ENCODE measurements at regions not wholly inside any gene's neighbourhood (a gene's known extent, or its start where the extent isn't known, plus 50 kb on each side); places are given as distances from the start of the nearest gene placed in this dataset.

DNA sequence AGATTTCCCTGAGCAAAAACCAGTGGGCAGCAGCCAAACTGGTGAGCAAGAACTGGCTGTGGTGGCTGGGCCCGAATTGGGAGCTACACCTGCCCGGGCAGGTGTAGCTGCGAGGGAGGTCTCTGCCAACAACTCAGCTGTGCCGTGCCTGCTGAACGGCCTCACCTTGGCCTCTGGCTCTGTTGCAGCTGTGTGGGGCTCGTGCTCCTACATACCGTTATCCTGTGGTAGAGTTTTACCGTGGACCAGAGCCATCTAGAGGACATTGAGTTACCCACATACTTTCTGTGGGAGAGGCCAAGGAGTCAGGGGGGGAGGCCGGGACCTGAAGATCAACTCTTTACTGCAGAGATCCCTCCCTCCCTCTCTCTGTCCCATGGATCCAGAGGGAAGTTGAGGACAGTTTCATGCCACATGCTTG, 113.2 kb downstream of the TM9SF2 start:
- TF ChIP-seq, protein P1, sequence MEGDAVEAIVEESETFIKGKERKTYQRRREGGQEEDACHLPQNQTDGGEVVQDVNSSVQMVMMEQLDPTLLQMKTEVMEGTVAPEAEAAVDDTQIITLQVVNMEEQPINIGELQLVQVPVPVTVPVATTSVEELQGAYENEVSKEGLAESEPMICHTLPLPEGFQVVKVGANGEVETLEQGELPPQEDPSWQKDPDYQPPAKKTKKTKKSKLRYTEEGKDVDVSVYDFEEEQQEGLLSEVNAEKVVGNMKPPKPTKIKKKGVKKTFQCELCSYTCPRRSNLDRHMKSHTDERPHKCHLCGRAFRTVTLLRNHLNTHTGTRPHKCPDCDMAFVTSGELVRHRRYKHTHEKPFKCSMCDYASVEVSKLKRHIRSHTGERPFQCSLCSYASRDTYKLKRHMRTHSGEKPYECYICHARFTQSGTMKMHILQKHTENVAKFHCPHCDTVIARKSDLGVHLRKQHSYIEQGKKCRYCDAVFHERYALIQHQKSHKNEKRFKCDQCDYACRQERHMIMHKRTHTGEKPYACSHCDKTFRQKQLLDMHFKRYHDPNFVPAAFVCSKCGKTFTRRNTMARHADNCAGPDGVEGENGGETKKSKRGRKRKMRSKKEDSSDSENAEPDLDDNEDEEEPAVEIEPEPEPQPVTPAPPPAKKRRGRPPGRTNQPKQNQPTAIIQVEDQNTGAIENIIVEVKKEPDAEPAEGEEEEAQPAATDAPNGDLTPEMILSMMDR (conservative IDR thresholded peaks at IDR 0.05; ENCODE audit: control insufficient read depth, insufficient read depth, low read depth, low read length) = no peak
- no peak overlapping the region for H3K4me3 ChIP-seq (ENCODE audit: control insufficient read depth, low read depth, low read length)
- DNase-seq (ENCODE audit: low read depth) = no peak

Data from fibroblast of mammary gland (primary cell).